ENCODE measurements at regions not wholly inside any gene's neighbourhood (a gene's known extent, or its start where the extent isn't known, plus 50 kb on each side); places are given as distances from the start of the nearest gene placed in this dataset.

DNA sequence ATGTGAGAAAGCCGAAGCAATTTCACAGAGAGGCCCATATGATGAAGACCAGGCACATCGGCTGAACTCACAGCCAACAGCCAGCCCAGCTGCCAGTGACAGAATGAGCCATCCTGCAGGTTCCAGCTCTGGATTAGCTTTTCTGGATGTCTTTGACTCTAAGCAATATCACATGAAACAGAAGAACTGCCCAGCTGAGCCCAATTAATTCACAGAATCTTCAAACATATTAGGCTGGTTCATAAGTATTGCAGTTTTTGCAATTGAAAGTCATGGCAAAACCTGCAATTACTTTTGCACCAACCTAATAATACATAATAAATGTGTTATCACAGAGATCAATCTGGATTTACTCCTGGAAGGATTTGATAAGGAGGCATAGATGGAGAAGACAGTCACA, 299.9 kb downstream of the RAB28 start:
- WGBS, 2 experiments (ENCODE audit: insufficient coverage in 1 of 2, insufficient read length in 1 of 2) = 95 to 100% methylated on average over 2 of the region's 2 CpGs
- Histone ChIP-seq H3K27me3 (ENCODE audit: control insufficient read depth, insufficient read depth, low read length, poor library complexity, severe bottlenecking) (no peaks in the 10 kb centered on the region), H3K4me1 (ENCODE audit: control insufficient read depth, insufficient read depth, low read length) (peaks cover 9% of the 10 kb centered on the region), H3K4me3 (ENCODE audit: low read length) (no peak overlapping the region), H3K9ac (ENCODE audit: extremely low read depth, low read length, poor library complexity, severe bottlenecking) (no peak overlapping the region), H3K27ac (ENCODE audit: low read depth, low read length) (no peak overlapping the region), H3K9me3 (ENCODE audit: control insufficient read depth, low read length) (no peaks in the 10 kb centered on the region), H3K36me3 (ENCODE audit: control insufficient read depth, insufficient read depth, low read length) (no peaks in the 10 kb centered on the region)
- no peak for DNase-seq
- H3K36me3 Mint-ChIP-seq (ENCODE audit: low read depth) = peaks cover 2% of the 10 kb centered on the region
- peaks cover 5% of the 10 kb centered on the region for H3K27me3 Mint-ChIP-seq (ENCODE audit: insufficient read depth)
- TF ChIP-seq, protein P1, sequence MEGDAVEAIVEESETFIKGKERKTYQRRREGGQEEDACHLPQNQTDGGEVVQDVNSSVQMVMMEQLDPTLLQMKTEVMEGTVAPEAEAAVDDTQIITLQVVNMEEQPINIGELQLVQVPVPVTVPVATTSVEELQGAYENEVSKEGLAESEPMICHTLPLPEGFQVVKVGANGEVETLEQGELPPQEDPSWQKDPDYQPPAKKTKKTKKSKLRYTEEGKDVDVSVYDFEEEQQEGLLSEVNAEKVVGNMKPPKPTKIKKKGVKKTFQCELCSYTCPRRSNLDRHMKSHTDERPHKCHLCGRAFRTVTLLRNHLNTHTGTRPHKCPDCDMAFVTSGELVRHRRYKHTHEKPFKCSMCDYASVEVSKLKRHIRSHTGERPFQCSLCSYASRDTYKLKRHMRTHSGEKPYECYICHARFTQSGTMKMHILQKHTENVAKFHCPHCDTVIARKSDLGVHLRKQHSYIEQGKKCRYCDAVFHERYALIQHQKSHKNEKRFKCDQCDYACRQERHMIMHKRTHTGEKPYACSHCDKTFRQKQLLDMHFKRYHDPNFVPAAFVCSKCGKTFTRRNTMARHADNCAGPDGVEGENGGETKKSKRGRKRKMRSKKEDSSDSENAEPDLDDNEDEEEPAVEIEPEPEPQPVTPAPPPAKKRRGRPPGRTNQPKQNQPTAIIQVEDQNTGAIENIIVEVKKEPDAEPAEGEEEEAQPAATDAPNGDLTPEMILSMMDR (conservative IDR thresholded peaks at IDR 0.05) = no peak
- peaks cover 15% of the 10 kb centered on the region for H3K4me1 Mint-ChIP-seq
- peaks cover 9% of the 10 kb centered on the region for H3K9me3 Mint-ChIP-seq
- H3K27ac Mint-ChIP-seq = no peak overlapping the region
- H3K4me3 Mint-ChIP-seq = no peak overlapping the region

DNA sequence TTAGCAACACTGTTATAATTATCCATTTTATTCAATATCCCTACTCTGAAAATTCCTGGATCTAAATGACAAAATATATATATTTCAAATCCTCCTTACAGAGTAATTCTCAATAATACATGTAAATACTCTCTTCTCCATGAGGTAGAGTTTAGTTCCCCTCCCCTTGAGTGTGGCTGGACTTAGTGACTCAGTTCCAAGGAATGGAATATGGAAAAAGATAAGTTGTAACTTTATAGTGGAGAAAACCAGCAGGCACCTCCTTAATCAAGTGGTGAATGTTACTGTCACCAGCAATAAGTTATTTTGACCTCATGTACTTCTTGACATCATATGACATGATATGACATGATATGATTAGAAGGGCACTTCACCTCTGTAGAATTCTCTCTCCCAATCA, 302.0 kb downstream of the RAB28 start:
- H3K4me3 Mint-ChIP-seq = no peak overlapping the region

DNA sequence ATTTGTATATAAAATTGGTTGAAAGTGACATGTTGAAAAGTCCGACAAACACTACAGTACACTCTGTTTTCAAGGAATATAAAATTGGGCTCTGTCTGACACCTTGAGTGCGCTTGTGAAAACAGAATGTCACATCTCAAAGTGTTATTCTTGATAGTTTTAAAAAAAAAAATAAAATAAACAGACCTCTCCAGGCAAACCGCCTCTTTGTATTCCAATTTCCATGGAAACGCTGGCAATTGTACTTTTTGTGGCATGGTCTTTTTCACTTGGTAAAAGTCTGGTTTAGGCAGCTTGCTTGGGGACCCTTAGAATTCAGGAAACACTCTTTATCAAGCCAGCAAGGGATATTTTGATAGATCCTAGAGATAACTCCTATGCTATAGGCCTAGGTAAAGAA, 302.5 kb downstream of the RAB28 start:
- Histone ChIP-seq H3K36me3 (ENCODE audit: control insufficient read depth, insufficient read depth, low read length) (no peaks in the 10 kb centered on the region), H3K9ac (ENCODE audit: extremely low read depth, low read length, poor library complexity, severe bottlenecking) (no peak overlapping the region), H3K27ac (ENCODE audit: low read depth, low read length) (no peak overlapping the region), H3K4me1 (ENCODE audit: control insufficient read depth, insufficient read depth, low read length) (peaks cover 5% of the 10 kb centered on the region), H3K27me3 (ENCODE audit: control insufficient read depth, insufficient read depth, low read length, poor library complexity, severe bottlenecking) (no peaks in the 10 kb centered on the region), H3K4me3 (ENCODE audit: low read length) (no peak overlapping the region), H3K9me3 (ENCODE audit: control insufficient read depth, low read length) (no peaks in the 10 kb centered on the region)
- peaks cover 15% of the 10 kb centered on the region for H3K4me1 Mint-ChIP-seq
- H3K27ac Mint-ChIP-seq = no peak overlapping the region
- peaks cover 3% of the 10 kb centered on the region for H3K27me3 Mint-ChIP-seq (ENCODE audit: insufficient read depth)
- peaks cover 2% of the 10 kb centered on the region for H3K36me3 Mint-ChIP-seq (ENCODE audit: low read depth)
- peaks cover 9% of the 10 kb centered on the region for H3K9me3 Mint-ChIP-seq
- TF ChIP-seq, protein P1 (conservative IDR thresholded peaks at IDR 0.05) = no peak
- no peak overlapping the region for H3K4me3 Mint-ChIP-seq
- no peak for DNase-seq
- 94 to 100% methylated on average over 1 to 4 of the region's 4 CpGs for WGBS, 2 experiments (ENCODE audit: insufficient coverage in 1 of 2, insufficient read length in 1 of 2)

More for the DNA sequence above, 302.0 kb downstream of the RAB28 start:
- H3K27me3 Mint-ChIP-seq (ENCODE audit: insufficient read depth) = peaks cover 3% of the 10 kb centered on the region
- Histone ChIP-seq H3K9ac (ENCODE audit: extremely low read depth, low read length, poor library complexity, severe bottlenecking) (no peak overlapping the region), H3K4me3 (ENCODE audit: low read length) (no peak overlapping the region), H3K27me3 (ENCODE audit: control insufficient read depth, insufficient read depth, low read length, poor library complexity, severe bottlenecking) (no peaks in the 10 kb centered on the region), H3K4me1 (ENCODE audit: control insufficient read depth, insufficient read depth, low read length) (peaks cover 4% of the 10 kb centered on the region), H3K36me3 (ENCODE audit: control insufficient read depth, insufficient read depth, low read length) (no peaks in the 10 kb centered on the region), H3K9me3 (ENCODE audit: control insufficient read depth, low read length) (no peaks in the 10 kb centered on the region), H3K27ac (ENCODE audit: low read depth, low read length) (no peak overlapping the region)
- peaks cover 12% of the 10 kb centered on the region for H3K4me1 Mint-ChIP-seq
- H3K27ac Mint-ChIP-seq = no peak overlapping the region
- DNase-seq = no peak
- TF ChIP-seq, protein P1 (conservative IDR thresholded peaks at IDR 0.05) = no peak
- peaks cover 2% of the 10 kb centered on the region for H3K36me3 Mint-ChIP-seq (ENCODE audit: low read depth)
- peaks cover 9% of the 10 kb centered on the region for H3K9me3 Mint-ChIP-seq
